NCI-H446 (cell line): ENCODE measurements at regions not wholly inside any gene's neighbourhood (a gene's known extent, or its start where the extent isn't known, plus 50 kb on each side); places are given as distances from the start of the nearest gene placed in this dataset.
A peak's percentile ranks its signal among the peaks of the same experiment; 100 is the strongest.

ENCODE experiments used
- DNase-seq, 2 experiments: peaks; one replicate each; lab custom pipeline; 2025; lab: John Stamatoyannopoulos, UW

DNA sequence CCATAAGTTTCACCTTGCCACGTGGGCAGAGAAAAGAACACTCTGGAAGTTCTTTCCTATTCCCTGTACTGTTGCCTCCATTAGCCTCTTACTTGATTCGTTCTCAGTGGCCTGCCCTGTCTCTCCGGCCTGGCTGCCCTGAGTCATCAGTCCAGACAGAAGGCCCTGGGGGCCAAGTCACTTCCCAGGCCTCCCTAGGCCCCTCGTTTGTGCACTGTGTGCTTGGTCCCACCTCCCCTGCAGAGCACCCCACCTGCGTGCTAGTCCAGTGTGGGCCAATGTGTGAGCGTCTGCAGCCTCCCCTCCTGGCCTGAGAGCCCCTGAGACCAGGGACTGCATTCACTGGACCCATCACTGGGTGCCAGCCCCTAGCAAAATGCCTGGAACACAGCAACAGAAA lies 191.2 kb upstream of the RREB1 start:
- no peak for DNase-seq

DNA sequence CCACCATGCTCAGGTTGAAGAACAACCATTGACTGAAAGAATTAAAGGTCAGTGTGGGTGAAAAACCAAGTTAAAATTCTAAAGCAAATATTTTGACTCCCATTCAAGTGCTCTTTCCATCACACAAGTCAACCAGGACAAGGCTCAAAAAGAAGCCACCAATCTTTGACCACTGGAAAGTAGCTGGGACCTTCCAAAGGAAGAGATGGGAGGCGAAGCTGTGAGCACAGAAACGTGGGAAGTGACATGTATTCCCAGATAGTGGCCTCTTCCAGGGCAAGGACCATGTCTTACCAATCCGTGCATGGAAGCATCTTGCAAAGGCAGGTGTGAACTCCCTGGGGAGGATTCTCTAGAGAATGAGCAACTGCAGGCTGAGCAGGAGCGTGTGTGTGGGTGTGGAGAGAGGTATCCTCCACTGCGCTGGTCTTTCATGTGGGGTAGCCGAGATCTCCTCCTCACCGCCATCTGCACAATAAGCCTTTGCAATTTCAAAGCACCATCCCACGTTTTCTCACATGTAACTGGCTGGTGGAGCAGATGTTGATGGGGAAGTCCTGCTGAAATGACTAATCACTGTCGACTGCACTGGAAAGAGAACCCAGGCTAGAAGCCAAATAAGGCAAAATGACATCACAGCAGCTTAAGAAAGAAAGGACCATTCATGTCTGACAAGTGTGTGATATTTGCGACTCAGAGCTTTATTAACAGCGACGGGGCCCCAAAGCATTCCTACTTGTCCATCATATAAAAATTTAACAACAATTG lies 189.4 kb upstream of the RREB1 start:
- DNase-seq: peak in 1 of 2 experiments; percentile 32

GRCh38 chr6:6919173-6919572 lies 188.6 kb upstream of the RREB1 start:
- DNase-seq: no peak

GRCh38 chr6:6920114-6920986 lies 187.4 kb upstream of the RREB1 start:
- no peak for DNase-seq

DNA sequence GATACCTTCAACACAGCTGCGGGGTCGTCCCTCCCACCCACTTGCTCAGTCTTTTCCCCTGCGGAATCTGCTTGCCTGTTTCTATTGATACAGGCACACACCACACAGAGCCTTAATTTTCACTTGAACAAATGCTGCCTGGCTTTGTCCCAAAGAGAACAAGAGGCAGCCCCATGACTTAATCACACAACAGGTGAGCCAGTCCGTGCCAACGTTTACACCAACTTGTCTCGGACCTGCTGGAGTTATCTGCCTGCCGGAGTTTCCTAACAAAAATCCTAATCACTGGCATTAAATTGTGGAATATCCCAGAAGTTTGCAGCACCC lies 186.8 kb upstream of the RREB1 start:
- no peak for DNase-seq

- DNase-seq: no peak
Measured at GRCh38 chr6:6922166-6922565, 185.6 kb upstream of the RREB1 start.

GRCh38 chr6:6923605-6924004 lies 184.2 kb upstream of the RREB1 start:
- DNase-seq: no peak

GRCh38 chr6:6924708-6925107 lies 183.1 kb upstream of the RREB1 start:
- no peak for DNase-seq

DNA sequence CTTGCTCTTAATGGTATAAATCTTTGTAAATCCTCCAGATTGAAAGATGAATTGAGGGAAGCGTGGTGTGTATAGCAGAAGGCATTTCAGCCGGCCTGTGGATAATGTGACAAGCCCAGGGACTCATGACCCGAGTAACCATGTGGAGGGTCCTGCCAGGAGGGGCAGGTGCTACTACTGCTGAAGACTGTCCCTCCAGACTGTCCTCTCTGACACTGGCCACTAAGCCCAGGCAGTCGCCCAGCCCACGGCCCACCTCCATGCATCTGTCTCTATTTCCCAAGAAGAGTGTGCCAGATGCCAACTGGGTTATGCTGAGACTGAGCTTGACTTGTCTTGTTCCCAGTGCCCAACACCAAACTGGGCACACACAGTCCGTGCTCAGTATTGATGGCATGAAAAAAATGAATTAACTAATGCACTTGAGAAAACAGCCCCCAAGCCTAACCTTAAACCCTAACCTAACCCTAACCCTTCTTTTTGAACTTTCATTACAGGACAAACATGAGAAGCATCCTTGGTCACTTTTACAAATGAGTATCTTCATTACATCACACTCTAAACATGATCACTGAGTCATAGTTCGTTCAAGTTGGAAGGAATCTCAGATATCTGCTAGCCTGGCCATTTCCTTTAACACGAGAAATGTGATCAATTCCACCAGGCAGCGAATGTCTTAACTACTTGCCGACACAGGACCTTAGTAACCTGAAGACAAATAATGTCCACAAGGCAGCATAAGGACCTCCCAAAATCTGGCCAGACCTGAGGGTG lies 182.2 kb upstream of the RREB1 start:
- DNase-seq: no peak

- no peak for DNase-seq
Measured at GRCh38 chr6:6926856-6927255, 180.9 kb upstream of the RREB1 start.

DNA sequence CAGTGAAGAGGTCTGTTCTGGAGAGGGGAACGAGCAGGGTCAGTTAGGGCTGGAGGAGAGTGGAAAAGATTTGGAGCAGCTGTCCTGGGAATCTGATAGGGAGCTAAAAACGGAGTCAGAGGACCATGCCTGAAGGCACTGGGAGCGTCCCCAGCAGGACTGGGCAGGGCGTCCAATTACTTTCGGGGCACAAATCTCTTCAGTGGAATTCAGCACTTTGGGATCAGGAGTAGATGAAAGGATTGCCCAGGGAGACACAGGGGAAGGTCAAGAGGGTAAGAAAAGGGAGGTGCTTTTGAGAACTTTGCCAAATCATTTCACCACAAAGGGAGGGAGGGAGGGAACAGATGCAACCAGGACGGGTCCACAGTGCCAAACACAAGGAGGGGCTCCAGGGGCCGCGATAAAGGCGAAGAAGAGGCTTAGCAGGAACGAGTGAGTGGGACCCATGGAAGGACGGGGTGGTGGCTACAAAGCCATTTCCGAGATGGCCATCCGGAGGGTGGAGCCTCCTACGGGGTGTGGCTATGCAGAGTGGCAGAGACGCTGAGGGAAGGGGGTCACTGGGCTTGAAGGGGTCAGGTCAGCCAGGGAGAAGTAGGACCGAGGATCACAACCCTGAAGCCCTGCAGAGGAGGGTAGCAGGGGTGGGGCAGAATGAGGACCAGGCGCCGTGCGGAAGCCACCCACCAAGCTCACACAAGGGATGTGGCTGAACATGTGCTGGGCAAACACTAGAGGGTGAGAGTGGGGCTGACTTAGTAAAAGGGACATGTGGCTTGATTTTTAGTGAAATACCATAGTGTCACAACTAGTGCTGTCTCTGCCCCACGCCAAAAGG lies 180.0 kb upstream of the RREB1 start:
- no peak for DNase-seq

- no peak for DNase-seq
Measured at GRCh38 chr6:6930223-6930880, 177.4 kb upstream of the RREB1 start.

DNA sequence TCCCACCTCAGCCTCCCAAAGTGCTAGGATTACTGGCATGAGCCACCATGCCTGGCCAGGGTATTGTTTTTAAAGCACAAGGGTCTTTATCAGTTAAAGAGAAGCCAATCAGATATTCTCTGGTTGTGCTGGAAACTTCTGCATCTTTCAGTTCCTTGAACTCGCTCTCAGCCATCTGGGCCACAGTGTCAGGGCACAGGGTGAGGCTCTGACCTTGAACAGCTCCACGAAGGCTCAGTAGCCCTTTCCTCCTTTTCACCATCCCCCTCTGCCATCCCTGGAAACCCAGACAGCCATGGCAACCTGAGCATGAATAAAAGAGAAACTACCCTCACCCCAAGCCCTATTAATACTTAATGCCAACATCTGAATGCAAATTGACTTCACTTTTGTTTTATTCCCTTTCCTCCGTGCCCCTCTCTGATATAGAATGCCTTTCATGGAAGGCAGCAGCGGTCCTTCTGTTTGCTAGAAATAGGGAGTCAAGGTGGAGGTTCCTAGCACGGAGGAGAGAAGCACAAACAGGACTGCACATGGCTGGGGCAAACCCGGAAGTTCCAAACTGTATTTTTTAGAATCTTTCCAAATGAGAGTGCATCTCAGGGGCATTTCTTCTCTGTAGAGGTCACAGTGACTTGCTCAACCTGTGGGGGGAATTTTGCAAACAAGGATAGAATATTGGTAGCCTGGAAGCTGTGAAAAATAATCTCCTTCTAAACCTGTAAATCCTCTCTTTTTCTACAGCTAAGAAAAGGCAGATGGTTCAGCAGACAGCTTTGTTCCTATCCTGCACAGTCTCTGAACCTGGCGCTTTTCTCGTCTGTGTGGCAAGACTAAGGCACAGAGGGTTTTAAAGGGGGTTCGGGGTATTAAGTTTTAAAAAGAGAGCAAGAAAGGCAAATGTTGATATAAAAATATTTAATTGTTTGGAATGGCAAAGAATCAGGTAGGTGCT lies 176.4 kb upstream of the RREB1 start:
- DNase-seq: no peak

- DNase-seq: no peak
Measured at GRCh38 chr6:6932341-6932740, 175.4 kb upstream of the RREB1 start.

GRCh38 chr6:6932968-6933367 lies 174.8 kb upstream of the RREB1 start:
- DNase-seq: no peak

DNA sequence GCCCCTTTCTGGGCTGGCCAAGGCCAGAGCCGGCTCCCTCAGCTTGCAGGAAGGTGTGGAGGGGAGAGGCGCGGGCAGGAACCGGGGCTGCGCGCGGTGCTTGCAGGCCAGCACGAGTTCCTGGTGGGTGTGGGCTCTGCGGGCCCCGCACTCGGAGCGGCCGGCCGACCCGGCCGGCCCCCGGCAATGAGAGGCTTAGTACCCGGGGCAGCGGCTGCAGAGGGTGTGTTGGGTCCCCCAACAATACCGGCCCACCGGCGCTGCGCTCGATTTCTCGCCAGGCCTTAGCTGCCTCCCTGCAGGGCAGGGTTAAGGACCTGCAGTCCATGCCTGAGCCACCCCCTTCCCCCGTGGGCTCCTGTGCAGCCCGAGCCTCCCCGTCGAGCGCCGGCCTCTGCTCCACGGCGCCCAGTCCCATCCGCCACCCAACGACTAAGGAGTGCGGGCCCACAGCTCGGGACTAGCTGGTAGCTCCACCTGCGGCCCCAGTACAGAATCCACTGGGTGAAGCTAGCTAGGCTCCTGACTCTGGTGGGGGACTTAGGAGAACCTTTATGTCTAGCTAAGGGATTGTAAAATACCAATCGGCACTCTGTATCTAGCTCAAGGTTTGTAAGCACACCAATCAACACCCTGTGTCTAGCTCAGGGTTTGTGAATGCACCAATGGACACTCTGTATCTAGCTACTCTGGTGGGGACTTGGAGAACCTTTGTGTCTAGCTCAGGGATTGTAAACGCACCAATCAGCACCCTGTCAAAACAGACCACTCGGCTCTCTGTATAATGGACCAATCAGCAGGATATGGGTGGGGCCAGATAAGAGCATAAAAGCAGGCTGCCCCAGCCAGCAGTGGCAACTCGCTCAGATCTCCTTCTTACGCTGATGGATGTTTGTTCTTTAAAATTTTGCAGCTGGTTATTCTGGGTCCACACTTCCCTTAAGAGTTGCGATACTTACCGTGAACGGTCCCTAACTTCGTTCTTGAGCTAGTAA lies 167.4 kb upstream of the RREB1 start:
- no peak for DNase-seq

- no peak for DNase-seq
Measured at GRCh38 chr6:6941201-6941600, 166.6 kb upstream of the RREB1 start.

DNA sequence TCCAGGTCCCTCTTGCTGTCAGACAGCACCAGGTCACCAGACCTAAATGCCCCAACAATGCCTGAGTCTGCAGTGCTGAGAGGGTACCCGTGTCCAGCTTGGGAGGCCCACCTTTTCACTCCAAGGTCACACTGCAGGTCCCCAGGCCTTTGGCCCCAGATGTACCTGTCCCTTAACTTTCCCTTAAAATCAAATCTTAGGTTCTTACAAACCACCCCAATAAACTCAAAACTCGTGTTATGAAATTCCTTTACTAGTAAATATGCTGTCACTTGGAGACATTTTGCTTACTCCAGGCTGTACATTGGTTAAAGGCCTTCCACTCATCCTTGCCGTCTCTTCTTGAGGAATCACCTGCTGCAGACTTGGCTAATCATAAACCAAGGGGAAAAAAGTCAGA lies 165.7 kb upstream of the RREB1 start:
- DNase-seq: no peak

GRCh38 chr6:6942831-6943230 lies 164.9 kb upstream of the RREB1 start:
- DNase-seq: no peak
